Fibroblast of villous mesenchyme (primary cell): ENCODE measurements at regions not wholly inside any gene's neighbourhood (a gene's known extent, or its start where the extent isn't known, plus 50 kb on each side); places are given as distances from the start of the nearest gene placed in this dataset.

Source experiments
- DNase-seq: peaks from one replicate; pipeline ENCODE4 v3.0.0-alpha.2; 2010; ENCODE audit warnings: low read depth
- H3K4me3 ChIP-seq: 2 replicates; pipeline ENCODE4 v1.5.1; 2011; ENCODE audit warnings: low read depth, mild to moderate bottlenecking, low read length
- TF ChIP-seq, protein P1 (sequence below): IDR thresholded peaks from 2 replicates; pipeline ENCODE4 v1.5.1; 2012; ENCODE audit warnings: low read depth, mild to moderate bottlenecking, low read length; ENCODE audit not compliant: insufficient read depth

DNA sequence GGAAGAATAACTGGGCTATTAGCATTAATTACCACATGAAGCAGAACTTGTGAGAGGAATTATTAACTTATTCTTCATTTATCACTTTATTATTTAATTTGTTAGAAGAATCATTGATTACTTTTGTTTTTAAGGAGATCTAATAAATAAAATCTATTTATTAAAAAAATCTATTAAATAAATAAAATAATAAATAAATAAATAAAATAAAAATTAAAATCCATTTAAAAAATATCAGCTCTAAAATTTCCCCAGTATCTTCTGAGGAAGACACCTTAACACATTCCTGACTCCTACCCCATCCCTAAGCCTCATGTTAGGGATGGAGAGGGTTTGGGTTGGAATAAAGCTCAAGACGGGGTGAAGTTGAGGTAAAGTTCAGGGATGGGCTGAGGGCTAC, 231.4 kb downstream of the CLIC5 start:
- no peak overlapping the region for H3K4me3 ChIP-seq
- no peak for DNase-seq
- TF ChIP-seq, protein P1, sequence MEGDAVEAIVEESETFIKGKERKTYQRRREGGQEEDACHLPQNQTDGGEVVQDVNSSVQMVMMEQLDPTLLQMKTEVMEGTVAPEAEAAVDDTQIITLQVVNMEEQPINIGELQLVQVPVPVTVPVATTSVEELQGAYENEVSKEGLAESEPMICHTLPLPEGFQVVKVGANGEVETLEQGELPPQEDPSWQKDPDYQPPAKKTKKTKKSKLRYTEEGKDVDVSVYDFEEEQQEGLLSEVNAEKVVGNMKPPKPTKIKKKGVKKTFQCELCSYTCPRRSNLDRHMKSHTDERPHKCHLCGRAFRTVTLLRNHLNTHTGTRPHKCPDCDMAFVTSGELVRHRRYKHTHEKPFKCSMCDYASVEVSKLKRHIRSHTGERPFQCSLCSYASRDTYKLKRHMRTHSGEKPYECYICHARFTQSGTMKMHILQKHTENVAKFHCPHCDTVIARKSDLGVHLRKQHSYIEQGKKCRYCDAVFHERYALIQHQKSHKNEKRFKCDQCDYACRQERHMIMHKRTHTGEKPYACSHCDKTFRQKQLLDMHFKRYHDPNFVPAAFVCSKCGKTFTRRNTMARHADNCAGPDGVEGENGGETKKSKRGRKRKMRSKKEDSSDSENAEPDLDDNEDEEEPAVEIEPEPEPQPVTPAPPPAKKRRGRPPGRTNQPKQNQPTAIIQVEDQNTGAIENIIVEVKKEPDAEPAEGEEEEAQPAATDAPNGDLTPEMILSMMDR = no peak

DNA sequence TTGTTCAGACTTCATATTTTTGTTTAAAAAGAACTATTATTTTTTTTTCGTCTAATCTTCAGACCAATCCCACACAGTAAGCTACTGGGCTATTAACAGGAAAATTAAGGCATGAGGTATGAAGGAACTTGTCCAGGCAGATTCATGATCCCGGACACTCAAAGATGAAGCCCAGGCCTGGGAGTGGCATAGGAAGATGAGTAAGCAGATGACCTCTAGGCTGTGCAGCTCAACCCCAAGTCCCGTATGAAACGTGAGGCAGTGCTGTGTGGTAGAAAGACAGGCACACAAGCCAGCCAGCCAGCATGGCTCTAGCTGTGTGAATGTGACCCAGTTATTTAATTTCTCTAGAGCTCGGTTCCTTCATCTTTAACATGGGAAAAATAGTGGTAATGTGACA, 231.9 kb downstream of the CLIC5 start:
- DNase-seq = peak; percentile 43
- TF ChIP-seq, protein P1 = no peak
- no peak overlapping the region for H3K4me3 ChIP-seq

DNA sequence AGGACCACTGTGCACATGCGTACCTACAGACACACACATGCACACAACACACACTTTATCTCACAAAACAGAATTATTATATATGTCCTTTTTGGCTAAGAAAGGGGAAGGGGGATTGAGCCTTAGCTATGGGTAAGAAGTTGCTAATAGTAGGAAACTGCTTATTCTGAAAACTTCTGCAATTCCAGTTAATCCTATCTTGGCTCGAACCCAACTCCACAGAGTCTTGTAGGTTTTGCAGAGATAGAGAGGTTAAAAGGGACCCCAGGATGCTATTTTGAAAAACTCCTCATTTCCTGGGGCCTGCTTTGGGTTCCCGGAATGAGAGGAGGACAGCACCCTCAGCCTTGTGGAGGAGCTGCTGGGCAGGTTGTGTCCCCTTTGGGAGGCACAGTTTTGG, 233.8 kb downstream of the CLIC5 start:
- H3K4me3 ChIP-seq = no peak overlapping the region
- DNase-seq = peak; percentile 11
- TF ChIP-seq, protein P1 = no peak

GRCh38 chr6:45780523-45780922, 235.1 kb downstream of the CLIC5 start:
- H3K4me3 ChIP-seq = no peak overlapping the region
- TF ChIP-seq, protein P1 = no peak
- DNase-seq = no peak

DNA sequence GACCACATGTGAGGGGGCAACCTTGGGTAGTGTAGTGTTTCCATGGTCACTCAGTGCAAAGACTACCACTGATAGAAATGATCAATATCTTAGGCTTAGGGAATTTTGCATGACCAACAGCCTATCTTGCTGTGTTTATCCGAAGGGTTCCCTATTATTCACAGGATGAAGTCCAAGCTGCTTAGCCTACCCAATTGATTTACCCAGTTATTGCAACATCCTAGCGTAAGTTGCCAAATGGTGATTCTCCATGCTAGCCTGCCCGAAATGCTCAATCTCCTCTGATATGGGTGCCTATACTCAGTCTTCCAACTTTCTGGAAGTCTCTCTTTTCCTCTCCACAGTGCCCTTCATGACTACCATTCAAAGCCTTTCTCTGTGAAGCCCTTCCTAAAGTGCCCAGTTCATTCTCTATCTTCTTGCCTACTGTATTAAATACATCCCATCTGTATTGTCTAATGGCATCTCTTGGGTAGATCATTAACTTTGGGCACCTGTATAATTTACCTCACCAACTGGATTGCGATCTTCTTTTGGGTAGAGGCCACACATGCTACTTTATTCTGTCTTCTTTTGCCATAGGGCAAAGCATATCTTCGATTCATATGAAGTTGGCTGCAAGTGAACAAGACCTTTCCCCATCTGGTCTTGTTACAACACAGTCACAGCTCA, 240.5 kb downstream of the CLIC5 start:
- no peak for DNase-seq
- TF ChIP-seq, protein P1 = no peak

GRCh38 chr6:45773906-45774305, 241.8 kb downstream of the CLIC5 start:
- no peak for DNase-seq
- TF ChIP-seq, protein P1 = no peak

More for the DNA sequence above, 240.5 kb downstream of the CLIC5 start:
- no peak overlapping the region for H3K4me3 ChIP-seq

More at GRCh38 chr6:45773906-45774305, 241.8 kb downstream of the CLIC5 start:
- H3K4me3 ChIP-seq = no peak overlapping the region
